ENCODE measurements at regions not wholly inside any gene's neighbourhood (a gene's known extent, or its start where the extent isn't known, plus 50 kb on each side); places are given as distances from the start of the nearest gene placed in this dataset.

DNA sequence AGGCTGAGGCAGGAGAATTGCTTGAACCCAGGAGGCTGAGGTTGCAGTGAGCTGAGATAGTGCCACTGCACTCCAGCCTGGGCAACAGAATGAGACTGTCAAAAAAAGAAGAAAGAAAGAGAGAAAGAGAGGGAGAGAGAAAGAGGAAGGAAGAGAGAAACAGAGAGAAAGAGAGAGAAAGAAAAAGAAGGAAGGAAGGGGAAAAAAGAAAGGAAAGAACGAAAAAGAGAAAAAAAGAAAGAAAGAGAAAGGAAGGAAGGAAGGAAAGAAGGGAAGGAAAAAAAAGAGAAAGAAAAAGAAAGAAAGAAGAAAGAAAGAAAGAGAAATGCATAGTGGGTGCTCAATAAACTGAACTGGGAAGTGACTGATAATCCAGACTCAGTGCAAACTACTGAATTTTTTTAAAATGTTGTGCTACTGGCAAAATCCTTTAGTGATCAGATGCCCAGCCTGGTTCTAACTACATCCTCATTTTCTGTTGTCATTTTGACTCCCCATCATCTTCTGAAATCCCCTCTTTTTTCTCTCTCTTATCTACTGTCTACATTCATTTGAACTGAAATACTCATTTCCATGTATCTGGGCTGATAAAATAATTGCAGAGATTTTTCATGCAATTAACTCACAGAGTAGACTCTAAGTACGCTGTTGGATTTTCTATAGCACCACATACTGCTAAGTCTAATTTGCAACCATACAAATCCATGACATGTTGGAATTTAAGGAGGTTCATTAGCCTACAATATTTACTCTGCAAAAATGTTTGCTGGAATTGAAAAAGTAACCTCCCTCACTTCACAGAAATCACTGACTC lies 85.3 kb upstream of the HIVEP1 start:
- no peak for TF ChIP-seq CTCF (IDR thresholded peaks at IDR 0.05 in 8 of 11, conservative IDR thresholded peaks at IDR 0.05 in 3 of 11)
- TF ChIP-seq POLR2A (IDR thresholded peaks at IDR 0.05), result no peak

All from spleen (tissue), 7 donors.